ENCODE measurements at regions not wholly inside any gene's neighbourhood (a gene's known extent, or its start where the extent isn't known, plus 50 kb on each side); places are given as distances from the start of the nearest gene placed in this dataset.

DNA sequence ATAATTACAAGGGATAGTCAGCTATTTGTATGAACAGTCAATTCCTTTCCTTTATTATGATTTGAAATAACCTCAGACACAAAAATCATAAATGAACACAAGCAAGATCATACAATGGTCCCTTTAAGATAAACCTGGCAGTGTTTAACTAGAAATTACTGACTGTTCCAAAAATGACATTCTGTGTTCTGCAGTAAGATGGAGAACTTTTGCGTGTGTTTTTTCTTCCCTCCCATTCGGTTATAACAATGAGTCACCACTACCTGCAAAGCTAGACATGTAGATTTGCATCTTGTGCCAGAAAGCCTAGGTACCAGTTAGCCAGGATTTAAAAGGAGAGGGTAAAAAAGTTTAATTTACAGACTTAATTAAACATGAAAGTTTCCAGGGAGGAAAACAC is 248.2 kb upstream of the ADAMTS9 start:
- FAIRE-seq (no peak), DNase-seq (ENCODE audit: insufficient read length, low spot score) (no peak)
- TF ChIP-seq, protein P1, sequence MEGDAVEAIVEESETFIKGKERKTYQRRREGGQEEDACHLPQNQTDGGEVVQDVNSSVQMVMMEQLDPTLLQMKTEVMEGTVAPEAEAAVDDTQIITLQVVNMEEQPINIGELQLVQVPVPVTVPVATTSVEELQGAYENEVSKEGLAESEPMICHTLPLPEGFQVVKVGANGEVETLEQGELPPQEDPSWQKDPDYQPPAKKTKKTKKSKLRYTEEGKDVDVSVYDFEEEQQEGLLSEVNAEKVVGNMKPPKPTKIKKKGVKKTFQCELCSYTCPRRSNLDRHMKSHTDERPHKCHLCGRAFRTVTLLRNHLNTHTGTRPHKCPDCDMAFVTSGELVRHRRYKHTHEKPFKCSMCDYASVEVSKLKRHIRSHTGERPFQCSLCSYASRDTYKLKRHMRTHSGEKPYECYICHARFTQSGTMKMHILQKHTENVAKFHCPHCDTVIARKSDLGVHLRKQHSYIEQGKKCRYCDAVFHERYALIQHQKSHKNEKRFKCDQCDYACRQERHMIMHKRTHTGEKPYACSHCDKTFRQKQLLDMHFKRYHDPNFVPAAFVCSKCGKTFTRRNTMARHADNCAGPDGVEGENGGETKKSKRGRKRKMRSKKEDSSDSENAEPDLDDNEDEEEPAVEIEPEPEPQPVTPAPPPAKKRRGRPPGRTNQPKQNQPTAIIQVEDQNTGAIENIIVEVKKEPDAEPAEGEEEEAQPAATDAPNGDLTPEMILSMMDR (IDR thresholded peaks at IDR 0.05; ENCODE audit: insufficient read depth, missing control alignments): no peak

DNA sequence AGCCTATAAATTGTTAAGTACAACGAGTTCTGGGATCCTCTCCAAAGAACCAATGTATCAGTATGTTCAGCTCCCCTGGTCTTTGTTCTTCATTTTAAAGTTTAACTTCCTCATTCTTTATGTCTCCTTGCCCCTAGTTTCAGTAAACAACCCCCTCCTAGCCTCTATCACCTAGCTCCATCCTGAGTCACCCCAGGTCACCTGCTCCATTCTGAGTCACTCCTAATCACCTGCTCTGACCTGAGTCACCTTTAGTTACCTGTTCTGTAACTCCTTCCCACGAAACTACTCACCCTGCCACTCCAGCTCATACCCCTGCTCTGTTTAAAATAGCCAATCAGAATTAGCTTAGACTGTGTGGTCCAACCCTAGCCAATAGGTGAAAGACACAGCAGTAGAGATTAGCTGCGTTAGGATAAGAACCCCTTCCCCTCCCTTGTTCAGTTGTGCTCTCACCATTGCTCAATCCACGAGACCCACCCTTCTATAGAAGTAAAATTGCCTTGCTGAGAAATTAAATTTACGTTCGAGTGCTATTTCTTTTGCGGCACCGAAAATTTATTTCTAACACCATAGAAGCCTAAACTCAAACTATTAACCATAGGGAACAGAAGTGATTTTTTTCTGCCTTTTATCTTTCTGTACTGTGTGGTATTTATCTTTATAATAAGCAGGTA is 245.0 kb upstream of the ADAMTS9 start:
- FAIRE-seq: no peak
- no peak for DNase-seq (ENCODE audit: insufficient read length, low spot score)
- TF ChIP-seq, protein P1 (IDR thresholded peaks at IDR 0.05; ENCODE audit: insufficient read depth, missing control alignments): no peak

DNA sequence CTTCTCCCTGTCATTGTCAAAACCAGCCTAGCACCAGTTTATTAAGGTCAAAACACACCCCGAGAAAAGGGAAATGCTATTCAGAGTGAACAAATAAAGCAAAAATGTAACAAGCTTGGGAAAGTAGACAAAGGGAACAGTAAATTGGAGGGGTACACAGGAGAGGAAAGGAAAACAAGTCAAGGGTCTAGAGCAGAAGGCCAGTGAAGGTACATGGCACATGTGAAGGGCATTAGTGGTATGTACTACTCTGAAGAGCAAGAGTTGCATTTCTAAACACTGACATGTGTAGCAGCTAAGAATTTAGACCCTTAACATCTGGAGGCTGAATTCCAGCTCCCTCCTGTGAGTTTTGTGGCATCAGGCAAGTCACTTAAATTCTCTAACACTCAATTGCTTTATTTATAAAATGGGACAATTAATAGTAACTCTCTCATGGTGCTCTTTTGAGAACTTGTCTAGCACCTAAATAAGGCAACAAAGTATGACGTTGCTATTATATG is 244.3 kb upstream of the ADAMTS9 start:
- DNase-seq (ENCODE audit: insufficient read length, low spot score): no peak
- no peak for FAIRE-seq
- TF ChIP-seq, protein P1 (IDR thresholded peaks at IDR 0.05; ENCODE audit: insufficient read depth, missing control alignments): no peak

DNA sequence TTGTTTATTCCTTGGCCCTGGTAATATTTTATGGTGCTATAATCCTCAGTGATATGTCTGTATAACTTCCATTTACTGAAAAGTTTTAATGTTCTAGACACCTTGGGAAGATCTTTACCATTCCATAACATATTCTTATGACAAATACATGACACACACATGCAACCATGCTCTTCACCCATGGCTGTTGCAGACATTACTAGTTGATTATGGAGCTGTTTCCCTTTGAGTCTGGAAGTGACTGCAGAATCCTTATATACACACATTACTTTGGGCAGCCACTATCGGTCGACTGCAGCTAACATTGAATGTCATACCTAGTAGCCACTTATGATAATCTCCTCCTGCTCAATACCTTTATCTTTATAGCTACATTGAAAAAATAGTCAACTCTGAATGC is 243.1 kb upstream of the ADAMTS9 start:
- no peak for FAIRE-seq
- TF ChIP-seq, protein P1 (IDR thresholded peaks at IDR 0.05; ENCODE audit: insufficient read depth, missing control alignments): no peak
- no peak for DNase-seq (ENCODE audit: insufficient read length, low spot score)

DNA sequence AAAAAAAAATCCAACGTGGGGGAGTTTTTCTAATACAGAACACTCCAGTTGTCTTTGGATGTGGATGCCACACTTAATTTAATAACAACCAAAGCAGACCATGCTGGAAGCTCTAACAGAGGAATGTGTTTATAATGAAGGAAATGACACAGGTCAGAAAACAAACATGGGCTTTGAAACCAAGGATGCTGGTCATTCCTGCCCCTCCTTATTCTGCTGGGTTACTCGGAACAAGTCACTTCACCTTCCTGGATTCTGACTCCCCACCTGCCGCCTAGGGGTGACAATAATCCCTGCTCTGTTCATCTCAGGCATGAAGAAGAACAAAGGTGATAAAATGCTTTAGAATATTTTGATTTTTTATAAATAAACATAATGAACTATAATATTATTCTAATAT is 240.9 kb upstream of the ADAMTS9 start:
- DNase-seq (ENCODE audit: insufficient read length, low spot score) (no peak), FAIRE-seq (no peak)
- TF ChIP-seq, protein P1 (IDR thresholded peaks at IDR 0.05; ENCODE audit: insufficient read depth, missing control alignments): no peak

DNA sequence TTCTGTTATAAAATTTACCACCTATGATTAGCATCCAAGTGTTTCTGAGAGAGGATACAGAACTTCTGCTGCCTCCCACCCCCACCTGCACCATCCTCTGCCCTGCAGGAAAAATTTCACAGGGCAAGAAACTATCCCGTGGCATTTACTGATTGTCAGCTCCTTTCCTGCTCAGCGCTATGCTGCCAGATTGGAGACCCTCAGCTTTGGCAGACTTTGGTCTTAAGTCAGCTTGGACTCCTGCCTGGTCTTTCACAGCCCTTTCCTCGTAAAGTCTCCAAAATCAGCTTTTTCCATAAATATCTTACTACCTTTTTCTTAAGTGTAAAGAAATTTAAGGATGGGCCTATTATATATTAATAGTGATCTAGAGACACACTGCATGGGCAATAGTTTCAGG is 239.9 kb upstream of the ADAMTS9 start:
- TF ChIP-seq, protein P1 (IDR thresholded peaks at IDR 0.05; ENCODE audit: insufficient read depth, missing control alignments): no peak
- DNase-seq (ENCODE audit: insufficient read length, low spot score) (no peak), FAIRE-seq (no peak)

DNA sequence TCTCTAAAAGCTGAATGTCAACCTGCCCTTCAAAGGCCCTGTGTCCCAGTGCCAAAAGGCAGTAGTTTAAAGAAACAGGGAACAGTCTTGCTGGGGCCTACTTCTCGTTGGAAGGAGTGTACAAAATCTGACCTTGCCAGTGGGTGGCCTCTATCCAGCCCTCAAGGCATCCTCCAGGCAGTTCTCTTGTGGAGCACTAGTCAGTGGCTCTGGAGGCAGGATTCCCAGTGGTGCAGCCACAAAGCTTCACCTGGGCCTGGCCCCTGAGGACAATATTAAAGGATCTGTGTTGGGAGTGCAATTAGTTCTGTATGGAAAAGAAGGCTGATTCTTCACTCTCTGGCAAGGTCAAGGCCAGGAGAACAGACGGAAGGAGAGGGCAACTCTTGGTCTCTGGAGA is 237.8 kb upstream of the ADAMTS9 start:
- DNase-seq (ENCODE audit: insufficient read length, low spot score) (no peak), FAIRE-seq (no peak)
- TF ChIP-seq, protein P1 (IDR thresholded peaks at IDR 0.05; ENCODE audit: insufficient read depth, missing control alignments): no peak

Data from D721Med (cell line).